ENCODE measurements at regions not wholly inside any gene's neighbourhood (a gene's known extent, or its start where the extent isn't known, plus 50 kb on each side); places are given as distances from the start of the nearest gene placed in this dataset.

DNA sequence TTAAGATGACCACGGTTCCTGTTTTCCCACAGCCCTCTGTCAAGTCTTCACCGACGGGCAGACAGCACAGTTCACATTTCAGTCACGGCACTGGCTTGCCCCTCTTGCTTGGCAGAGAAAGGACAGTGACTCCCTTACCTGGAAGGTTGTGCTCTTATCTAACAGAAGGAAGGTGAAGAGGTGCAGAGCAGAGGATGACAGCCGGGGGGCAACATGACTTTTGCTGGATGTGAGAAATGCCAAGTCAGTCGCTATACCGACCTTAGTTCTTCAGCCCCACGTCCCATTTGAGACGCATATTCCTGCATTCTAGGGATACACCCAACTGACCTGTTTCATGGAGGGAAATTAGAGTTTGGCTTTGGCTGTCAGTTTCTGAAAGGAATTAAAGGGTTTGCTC, 492.3 kb downstream of the NPIPA7 start:
- no peak overlapping the region for H3K14ac ChIP-seq (ENCODE audit: low read length in 2 of 2)
- H3K36me3 ChIP-seq (ENCODE audit: control insufficient read depth in 1 of 2, insufficient read depth in 2 of 2, low read depth in 1 of 2, low read length in 2 of 2) = no peaks in the 10 kb centered on the region
- no peak overlapping the region for H3K4me3 ChIP-seq (ENCODE audit: insufficient read depth in 1 of 2, low read depth in 1 of 2, low read length in 2 of 2)
- H2BK5ac ChIP-seq (ENCODE audit: low read depth, low read length, poor library complexity, severe bottlenecking) = no peak overlapping the region
- H3K9ac ChIP-seq (ENCODE audit: low read length) = no peak overlapping the region
- H2BK120ac ChIP-seq (ENCODE audit: low read depth, low read length) = no peak overlapping the region
- H3K23ac ChIP-seq (ENCODE audit: low read length in 2 of 2) = no peak overlapping the region
- no peak overlapping the region for H2BK15ac ChIP-seq (ENCODE audit: low read depth, poor library complexity, severe bottlenecking)
- H3K18ac ChIP-seq (ENCODE audit: low read depth in 1 of 2, low read length in 2 of 2) = no peak overlapping the region
- H4K91ac ChIP-seq (ENCODE audit: low read length) = no peak overlapping the region
- no peak for DNase-seq
- H3K9me3 ChIP-seq (ENCODE audit: control insufficient read depth, low read length) = no peaks in the 10 kb centered on the region
- H3K4me1 ChIP-seq (ENCODE audit: control insufficient read depth, insufficient read depth, low read depth, low read length) = no peaks in the 10 kb centered on the region
- H3K27ac ChIP-seq (ENCODE audit: low read length, poor library complexity, severe bottlenecking) = no peak overlapping the region
- H2AFZ ChIP-seq (ENCODE audit: low read depth, low read length) = no peak overlapping the region
- no peak overlapping the region for H3K4me2 ChIP-seq (ENCODE audit: low read length, poor library complexity, severe bottlenecking)
- H2BK12ac ChIP-seq (ENCODE audit: low read length in 2 of 2) = no peak overlapping the region
- H3K79me1 ChIP-seq (replicated peaks; ENCODE audit: low read length, poor library complexity, severe bottlenecking) = no peaks in the 10 kb centered on the region
- WGBS = 77% methylated on average over 8 of the region's 9 CpGs
- H4K8ac ChIP-seq (ENCODE audit: low read length) = no peak overlapping the region
- H2AK5ac ChIP-seq (ENCODE audit: low read length, severe bottlenecking) = no peak overlapping the region
- H3K4ac ChIP-seq (ENCODE audit: low read depth in 1 of 2, low read length in 2 of 2) = no peak overlapping the region
- H3K27me3 ChIP-seq (ENCODE audit: control insufficient read depth in 1 of 2, insufficient read depth in 1 of 2, low read length in 2 of 2) = peaks cover 0 to 17% of the 10 kb centered on the region in 2 experiments

DNA sequence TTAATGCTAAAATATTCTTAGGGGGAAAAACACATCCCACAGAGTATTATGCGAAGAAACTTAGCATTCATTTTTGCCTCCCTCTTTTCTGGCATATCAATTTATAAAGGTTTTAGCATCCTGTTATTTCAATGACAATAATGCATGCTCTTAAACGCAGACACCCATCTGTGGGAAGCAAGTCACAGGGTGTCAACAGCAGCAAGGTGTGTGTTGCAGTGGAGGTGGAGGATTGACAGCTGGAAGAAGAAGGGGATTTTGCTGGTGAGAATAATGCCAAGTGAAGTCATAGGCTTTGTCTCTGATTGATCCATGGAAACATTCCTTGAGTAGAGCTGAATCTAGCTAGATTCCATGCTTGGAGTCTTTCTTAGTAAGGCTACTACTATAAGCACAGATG, 498.1 kb downstream of the NPIPA7 start:
- Histone ChIP-seq H4K91ac (ENCODE audit: low read length) (no peak overlapping the region), H3K4ac (ENCODE audit: low read depth in 1 of 2, low read length in 2 of 2) (no peak overlapping the region), H3K14ac (ENCODE audit: low read length in 2 of 2) (no peak overlapping the region), H3K4me3 (ENCODE audit: insufficient read depth in 1 of 2, low read depth in 1 of 2, low read length in 2 of 2) (no peak overlapping the region), H2BK15ac (ENCODE audit: low read depth, poor library complexity, severe bottlenecking) (no peak overlapping the region), H3K27ac (ENCODE audit: low read length, poor library complexity, severe bottlenecking) (no peak overlapping the region), H3K27me3 (ENCODE audit: control insufficient read depth in 1 of 2, insufficient read depth in 1 of 2, low read length in 2 of 2) (no peaks in the 10 kb centered on the region), H2BK12ac (ENCODE audit: low read length in 2 of 2) (no peak overlapping the region), H3K9ac (ENCODE audit: low read length) (no peak overlapping the region), H3K79me1 (replicated peaks; ENCODE audit: low read length, poor library complexity, severe bottlenecking) (no peaks in the 10 kb centered on the region), H2AFZ (ENCODE audit: low read depth, low read length) (no peak overlapping the region), H2BK5ac (ENCODE audit: low read depth, low read length, poor library complexity, severe bottlenecking) (no peak overlapping the region), H3K4me2 (ENCODE audit: low read length, poor library complexity, severe bottlenecking) (no peak overlapping the region), H3K36me3 (ENCODE audit: control insufficient read depth in 1 of 2, insufficient read depth in 2 of 2, low read depth in 1 of 2, low read length in 2 of 2) (no peaks in the 10 kb centered on the region), H4K8ac (ENCODE audit: low read length) (no peak overlapping the region), H3K4me1 (ENCODE audit: control insufficient read depth, insufficient read depth, low read depth, low read length) (no peaks in the 10 kb centered on the region), H3K23ac (ENCODE audit: low read length in 2 of 2) (no peak overlapping the region), H3K9me3 (ENCODE audit: control insufficient read depth, low read length) (no peaks in the 10 kb centered on the region), H2BK120ac (ENCODE audit: low read depth, low read length) (no peak overlapping the region), H2AK5ac (ENCODE audit: low read length, severe bottlenecking) (no peak overlapping the region), H3K18ac (ENCODE audit: low read depth in 1 of 2, low read length in 2 of 2) (no peak overlapping the region)
- no peak for DNase-seq
- WGBS = 88% methylated on average over 2 of the region's 2 CpGs

DNA sequence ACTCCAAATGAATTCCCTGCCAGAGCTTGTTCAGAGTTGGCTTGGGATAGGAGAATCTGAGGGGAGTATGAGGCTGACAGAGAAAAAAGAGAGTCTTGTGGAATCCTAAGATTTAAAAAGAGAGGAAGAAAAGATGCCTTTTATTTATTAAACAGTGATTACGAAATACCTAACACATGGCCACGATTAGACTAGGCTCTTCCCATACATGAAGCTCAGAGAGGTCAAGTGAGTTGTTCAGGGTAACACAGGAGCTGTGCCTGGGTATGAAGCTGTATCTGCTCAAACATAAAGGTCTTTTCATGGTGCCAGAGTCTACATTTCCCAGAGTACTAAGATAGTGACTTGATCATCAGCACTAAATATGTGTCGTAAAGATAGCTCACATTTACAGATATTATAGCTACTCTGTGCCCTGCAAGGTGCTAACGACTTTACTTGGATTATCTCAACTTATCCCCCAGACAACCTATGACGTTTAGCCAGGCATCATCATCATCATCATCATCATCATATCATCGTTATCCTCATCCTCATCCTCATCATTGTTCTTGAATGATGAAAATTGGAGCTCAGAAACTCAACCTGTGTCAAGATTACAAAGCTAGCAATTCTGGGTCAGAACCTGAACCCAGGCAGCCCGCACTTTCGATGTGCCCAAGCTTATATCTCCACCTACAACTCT, 500.8 kb downstream of the NPIPA7 start:
- Histone ChIP-seq H3K9me3 (ENCODE audit: control insufficient read depth, low read length) (no peaks in the 10 kb centered on the region), H3K79me1 (replicated peaks; ENCODE audit: low read length, poor library complexity, severe bottlenecking) (no peaks in the 10 kb centered on the region), H2AFZ (ENCODE audit: low read depth, low read length) (no peak overlapping the region), H3K9ac (ENCODE audit: low read length) (no peak overlapping the region), H3K18ac (ENCODE audit: low read depth in 1 of 2, low read length in 2 of 2) (no peak overlapping the region), H3K27ac (ENCODE audit: low read length, poor library complexity, severe bottlenecking) (no peak overlapping the region), H4K91ac (ENCODE audit: low read length) (no peak overlapping the region), H2AK5ac (ENCODE audit: low read length, severe bottlenecking) (no peak overlapping the region), H2BK12ac (ENCODE audit: low read length in 2 of 2) (no peak overlapping the region), H2BK15ac (ENCODE audit: low read depth, poor library complexity, severe bottlenecking) (no peak overlapping the region), H3K4me3 (ENCODE audit: insufficient read depth in 1 of 2, low read depth in 1 of 2, low read length in 2 of 2) (no peak overlapping the region), H3K14ac (ENCODE audit: low read length in 2 of 2) (no peak overlapping the region), H3K4me1 (ENCODE audit: control insufficient read depth, insufficient read depth, low read depth, low read length) (no peaks in the 10 kb centered on the region), H4K8ac (ENCODE audit: low read length) (no peak overlapping the region), H3K4me2 (ENCODE audit: low read length, poor library complexity, severe bottlenecking) (no peak overlapping the region), H2BK120ac (ENCODE audit: low read depth, low read length) (no peak overlapping the region), H2BK5ac (ENCODE audit: low read depth, low read length, poor library complexity, severe bottlenecking) (no peak overlapping the region), H3K23ac (ENCODE audit: low read length in 2 of 2) (no peak overlapping the region), H3K27me3 (ENCODE audit: control insufficient read depth in 1 of 2, insufficient read depth in 1 of 2, low read length in 2 of 2) (no peaks in the 10 kb centered on the region), H3K4ac (ENCODE audit: low read depth in 1 of 2, low read length in 2 of 2) (no peak overlapping the region), H3K36me3 (ENCODE audit: control insufficient read depth in 1 of 2, insufficient read depth in 2 of 2, low read depth in 1 of 2, low read length in 2 of 2) (no peaks in the 10 kb centered on the region)
- DNase-seq = no peak
- 63% methylated on average over 8 of the region's 8 CpGs for WGBS

DNA sequence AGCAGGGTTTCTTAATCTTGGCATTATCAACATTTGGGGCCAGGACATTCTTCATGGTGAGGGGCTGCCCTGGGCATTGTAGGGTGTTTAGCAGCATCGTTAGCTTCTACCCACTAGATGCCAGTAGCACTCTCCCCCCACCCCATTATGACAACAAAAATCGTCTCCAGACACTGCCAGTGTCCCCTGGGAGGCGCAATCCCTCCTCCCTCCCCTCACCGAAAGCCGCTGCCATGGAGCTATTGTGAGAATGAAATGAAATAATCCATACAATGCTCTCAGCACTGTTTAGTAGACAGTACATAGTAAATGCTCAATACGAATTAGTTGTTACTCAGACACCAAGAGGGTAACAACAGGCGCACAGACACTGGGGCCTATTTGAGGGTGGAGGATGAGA, 502.9 kb downstream of the NPIPA7 start:
- Histone ChIP-seq H2BK5ac (ENCODE audit: low read depth, low read length, poor library complexity, severe bottlenecking) (no peak overlapping the region), H3K36me3 (ENCODE audit: control insufficient read depth in 1 of 2, insufficient read depth in 2 of 2, low read depth in 1 of 2, low read length in 2 of 2) (no peaks in the 10 kb centered on the region), H2BK15ac (ENCODE audit: low read depth, poor library complexity, severe bottlenecking) (no peak overlapping the region), H3K4me1 (ENCODE audit: control insufficient read depth, insufficient read depth, low read depth, low read length) (no peaks in the 10 kb centered on the region), H3K9ac (ENCODE audit: low read length) (no peak overlapping the region), H3K79me1 (replicated peaks; ENCODE audit: low read length, poor library complexity, severe bottlenecking) (no peaks in the 10 kb centered on the region), H3K4me3 (ENCODE audit: insufficient read depth in 1 of 2, low read depth in 1 of 2, low read length in 2 of 2) (no peak overlapping the region), H3K9me3 (ENCODE audit: control insufficient read depth, low read length) (no peaks in the 10 kb centered on the region), H4K91ac (ENCODE audit: low read length) (no peak overlapping the region), H3K27me3 (ENCODE audit: control insufficient read depth in 1 of 2, insufficient read depth in 1 of 2, low read length in 2 of 2) (no peaks in the 10 kb centered on the region), H3K4ac (ENCODE audit: low read depth in 1 of 2, low read length in 2 of 2) (no peak overlapping the region), H4K8ac (ENCODE audit: low read length) (no peak overlapping the region), H3K18ac (ENCODE audit: low read depth in 1 of 2, low read length in 2 of 2) (no peak overlapping the region), H3K14ac (ENCODE audit: low read length in 2 of 2) (no peak overlapping the region), H2AK5ac (ENCODE audit: low read length, severe bottlenecking) (no peak overlapping the region), H2AFZ (ENCODE audit: low read depth, low read length) (no peak overlapping the region), H2BK120ac (ENCODE audit: low read depth, low read length) (no peak overlapping the region), H3K4me2 (ENCODE audit: low read length, poor library complexity, severe bottlenecking) (no peak overlapping the region), H3K27ac (ENCODE audit: low read length, poor library complexity, severe bottlenecking) (no peak overlapping the region), H2BK12ac (ENCODE audit: low read length in 2 of 2) (no peak overlapping the region), H3K23ac (ENCODE audit: low read length in 2 of 2) (no peak overlapping the region)
- 66% methylated on average over 2 of the region's 7 CpGs for WGBS
- no peak for DNase-seq
